HG03575 (cell line): ENCODE measurements at regions not wholly inside any gene's neighbourhood (a gene's known extent, or its start where the extent isn't known, plus 50 kb on each side); places are given as distances from the start of the nearest gene placed in this dataset.
"Not testable (repeated sequence)": the region's sequence is repeated elsewhere in the genome, so short reads cannot be mapped to it uniquely, and the experiment has no call there.

Experiments
- ATAC-seq: cut with Tn5 transposase; IDR thresholded peaks from one replicate; pipeline ENCODE4 v1.9.1; 2021; ENCODE audit not compliant: unreplicated experiment, insufficient number of reproducible peaks, low FRiP score; ENCODE audit errors: extremely low read depth

- no peak for ATAC-seq
Measured at GRCh38 chr21:27033471-27033870, 66.6 kb upstream of the ADAMTS5 start.

- ATAC-seq = no peak
Measured at GRCh38 chr21:27026501-27026900, 59.6 kb upstream of the ADAMTS5 start.

GRCh38 chr21:27025708-27026107 is 58.8 kb upstream of the ADAMTS5 start:
- not testable (repeated sequence) for ATAC-seq

GRCh38 chr21:27024971-27025370 is 58.1 kb upstream of the ADAMTS5 start:
- ATAC-seq = no peak

- no peak for ATAC-seq
Measured at GRCh38 chr21:27024301-27024700, 57.4 kb upstream of the ADAMTS5 start.

- no peak for ATAC-seq
Measured at GRCh38 chr21:27023186-27023585, 56.3 kb upstream of the ADAMTS5 start.

- ATAC-seq = no peak
Measured at GRCh38 chr21:27021801-27022200, 54.9 kb upstream of the ADAMTS5 start.

GRCh38 chr21:27021046-27021445 is 54.2 kb upstream of the ADAMTS5 start:
- ATAC-seq = no peak

- no peak for ATAC-seq
Measured at GRCh38 chr21:27017246-27017645, 50.4 kb upstream of the ADAMTS5 start.
